Natural killer cell (primary cell): ENCODE measurements at regions not wholly inside any gene's neighbourhood (a gene's known extent, or its start where the extent isn't known, plus 50 kb on each side); places are given as distances from the start of the nearest gene placed in this dataset.
"Not testable (repeated sequence)": the region's sequence is repeated elsewhere in the genome, so short reads cannot be mapped to it uniquely, and the experiment has no call there.

Experiments
- ATAC-seq, 3 donors: fragments of 150-1000 bp in 2 of 3; fragments of 200-7000 bp in 1 of 3; cut with Tn5 transposase; 1 replicate in 1 of 3; 2 replicates in 2 of 3; pipeline ENCODE4 v1.10.0; 2021; ENCODE audit warnings: mild to moderate bottlenecking in 2 of 3, moderate library complexity in 2 of 3
- DNase-seq, 2 donors: peaks; one replicate each; pipeline versions ENCODE4 v3.0.0 to v3.0.0-alpha.2; 2013 to 2021; ENCODE audit warnings: mixed read lengths in 1 of 2
- H3K27ac ChIP-seq: one replicate; pipeline ENCODE4 v1.5.1; 2013; ENCODE audit warnings: mild to moderate bottlenecking, low read length
- H3K27me3 ChIP-seq: one replicate; pipeline ENCODE4 v1.6.1; 2013; ENCODE audit warnings: low read length; ENCODE audit not compliant: control insufficient read depth, insufficient read depth
- H3K36me3 ChIP-seq: one replicate; pipeline ENCODE4 v1.6.1; 2013; ENCODE audit warnings: low read length; ENCODE audit not compliant: control insufficient read depth, insufficient read depth
- H3K4me1 ChIP-seq: one replicate; pipeline ENCODE4 v1.6.1; 2013; ENCODE audit warnings: low read length; ENCODE audit not compliant: control insufficient read depth, insufficient read depth
- H3K4me3 ChIP-seq: one replicate; pipeline ENCODE4 v1.5.1; 2013; ENCODE audit warnings: low read length
- H3K9me3 ChIP-seq: one replicate; pipeline ENCODE4 v1.6.1; 2013; ENCODE audit warnings: low read length; ENCODE audit not compliant: control insufficient read depth, insufficient read depth
- H3K27ac Mint-ChIP-seq, 2 donors: one replicate each; pipeline ENCODE4 v1.8.0; 2022; ENCODE audit warnings: mild to moderate bottlenecking in 2 of 2, mixed read lengths in 2 of 2, moderate library complexity in 1 of 2
- H3K27me3 Mint-ChIP-seq, 2 donors: one replicate each; pipeline ENCODE4 v1.8.0; 2022; ENCODE audit warnings: low read depth in 2 of 2, mixed read lengths in 2 of 2
- H3K36me3 Mint-ChIP-seq: one replicate; pipeline ENCODE4 v1.8.0; 2022; ENCODE audit warnings: mixed read lengths
- H3K4me1 Mint-ChIP-seq, 2 donors: one replicate each; pipeline ENCODE4 v1.8.0; 2022; ENCODE audit warnings: mixed read lengths in 2 of 2
- H3K4me3 Mint-ChIP-seq: one replicate; pipeline ENCODE4 v1.8.0; 2022; ENCODE audit warnings: mild to moderate bottlenecking, moderate library complexity, mixed read lengths
- H3K9me3 Mint-ChIP-seq, 2 donors: one replicate each; pipeline ENCODE4 v1.8.0; 2022; ENCODE audit warnings: mixed read lengths in 2 of 2
- CTCF ChIP-seq: fragments of 200-600 bp; IDR thresholded peaks from one replicate; pipeline ENCODE4 v1.8.0; 2022; ENCODE audit warnings: antibody characterized with exemption
- WGBS: methylation state at CpG from one replicate; pipeline ENCODE4 v1.1.7; 2013; ENCODE audit warnings: missing lambda C conversion rate; ENCODE audit not compliant: insufficient coverage; 5-methylcytosine and 5-hydroxymethylcytosine counted together
- intact Hi-C: fragments of 100-400 bp; cut with micrococcal nuclease; formaldehyde crosslinking; loops from one replicate; pipeline ENCODE4 v1.14.2; 2022

DNA sequence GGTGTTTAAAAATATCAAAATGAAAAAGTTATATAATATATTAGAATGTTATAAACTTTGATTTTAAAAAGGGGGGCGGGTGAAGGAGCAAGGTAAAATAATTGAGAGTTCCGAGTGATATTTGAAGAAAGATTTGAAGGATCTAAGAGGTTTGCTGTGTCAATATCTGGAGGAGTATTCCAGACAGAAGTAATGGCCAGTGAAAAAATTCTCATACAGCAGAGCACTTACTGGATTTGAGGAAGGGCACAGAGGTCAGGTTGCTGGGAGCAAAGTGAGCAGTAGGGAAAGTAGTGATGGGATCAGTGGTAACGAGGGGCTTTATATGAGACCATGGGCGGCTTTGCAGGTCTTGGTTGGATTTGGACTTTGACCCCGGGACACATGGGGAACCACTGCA is 531.5 kb downstream of the ADCYAP1 start:
- no peak for ATAC-seq
- no peak for TF ChIP-seq CTCF
- WGBS, result 93% methylated on average over 5 of the region's 5 CpGs
- Histone ChIP-seq H3K4me3 (no peak overlapping the region), H3K36me3 (no peaks in the 10 kb centered on the region), H3K27me3 (no peaks in the 10 kb centered on the region), H3K27ac (no peak overlapping the region), H3K4me1 (no peaks in the 10 kb centered on the region), H3K9me3 (no peaks in the 10 kb centered on the region)
- intact Hi-C loops, result no loop called here
- no peaks in the 10 kb centered on the region for H3K36me3 Mint-ChIP-seq
- H3K4me3 Mint-ChIP-seq, result no peak overlapping the region
- peaks cover 5 to 6% of the 10 kb centered on the region in 2 donors for H3K9me3 Mint-ChIP-seq
- H3K4me1 Mint-ChIP-seq, result no peaks in the 10 kb centered on the region
- no peak overlapping the region for H3K27ac Mint-ChIP-seq
- H3K27me3 Mint-ChIP-seq, result no peaks in the 10 kb centered on the region
- no peak for DNase-seq

- H3K4me1 ChIP-seq, result no peaks in the 10 kb centered on the region
- no peaks in the 10 kb centered on the region for H3K36me3 Mint-ChIP-seq
- intact Hi-C loops, result no loop called here
- no peak overlapping the region for H3K4me3 Mint-ChIP-seq
- no peak for TF ChIP-seq CTCF
- H3K4me1 Mint-ChIP-seq, result no peaks in the 10 kb centered on the region
- no peaks in the 10 kb centered on the region for H3K36me3 ChIP-seq
- H3K4me3 ChIP-seq, result no peak overlapping the region
- H3K27ac ChIP-seq, result no peak overlapping the region
- H3K9me3 Mint-ChIP-seq, result peaks cover 6 to 12% of the 10 kb centered on the region in 2 donors
- WGBS, result 83% methylated on average over 8 of the region's 8 CpGs
- ATAC-seq (no peak), DNase-seq (no peak)
- H3K27ac Mint-ChIP-seq, result no peak overlapping the region
- H3K27me3 ChIP-seq, result no peaks in the 10 kb centered on the region
- no peaks in the 10 kb centered on the region for H3K27me3 Mint-ChIP-seq
- H3K9me3 ChIP-seq, result no peaks in the 10 kb centered on the region
Observed at GRCh38 chr18:1438458-1438910, 533.8 kb downstream of the ADCYAP1 start.

DNA sequence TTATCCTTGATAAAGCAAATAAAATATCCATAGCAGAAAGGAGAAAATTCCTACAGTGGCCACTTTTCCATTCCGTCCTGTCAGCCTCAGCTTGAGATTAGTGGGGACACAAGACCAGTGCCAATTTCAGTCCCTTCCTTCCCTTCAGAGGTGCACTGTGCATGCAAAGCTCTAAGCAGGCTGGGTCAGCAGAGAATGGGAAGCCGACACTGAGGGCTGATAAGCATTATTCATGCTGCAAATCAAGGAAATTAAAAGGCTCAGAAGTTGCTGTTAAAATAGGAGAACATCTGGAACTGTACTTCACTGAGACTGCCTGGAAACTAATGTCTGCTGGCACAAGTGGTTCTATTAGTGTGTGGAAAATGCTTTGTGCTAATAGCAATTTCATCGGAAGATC is 534.3 kb downstream of the ADCYAP1 start:
- TF ChIP-seq CTCF, result no peak
- no peak overlapping the region for H3K4me3 ChIP-seq
- intact Hi-C loops, result no loop called here
- no peaks in the 10 kb centered on the region for H3K36me3 Mint-ChIP-seq
- no peaks in the 10 kb centered on the region for H3K4me1 Mint-ChIP-seq
- H3K27me3 Mint-ChIP-seq, result no peaks in the 10 kb centered on the region
- ATAC-seq, result no peak
- peaks cover 6 to 12% of the 10 kb centered on the region in 2 donors for H3K9me3 Mint-ChIP-seq
- no peaks in the 10 kb centered on the region for H3K36me3 ChIP-seq
- no peak for DNase-seq
- 65% methylated on average over 2 of the region's 3 CpGs for WGBS
- no peaks in the 10 kb centered on the region for H3K9me3 ChIP-seq
- H3K27ac ChIP-seq, result no peak overlapping the region
- H3K27me3 ChIP-seq, result no peaks in the 10 kb centered on the region
- H3K4me3 Mint-ChIP-seq, result no peak overlapping the region
- H3K4me1 ChIP-seq, result no peaks in the 10 kb centered on the region
- H3K27ac Mint-ChIP-seq, result no peak overlapping the region

DNA sequence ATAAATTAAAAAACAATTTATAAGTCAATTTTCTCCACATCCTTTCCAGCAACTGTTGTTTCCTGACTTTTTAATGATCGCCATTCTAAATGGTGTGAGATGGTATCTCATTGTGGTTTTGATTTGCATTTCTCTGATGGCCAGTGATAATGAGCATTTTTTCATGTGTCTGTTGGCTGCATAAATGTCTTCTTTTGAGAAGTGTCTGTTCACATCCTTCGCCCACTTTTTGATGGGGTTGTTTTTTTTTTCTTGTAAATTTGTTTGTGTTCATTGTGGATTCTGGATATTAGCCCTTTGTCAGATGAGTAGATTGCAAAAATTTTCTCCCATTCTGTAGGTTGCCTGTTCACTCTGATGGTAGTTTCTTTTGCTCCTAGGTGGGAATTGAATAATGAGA is 539.4 kb downstream of the ADCYAP1 start:
- not testable (repeated sequence) for H3K27ac Mint-ChIP-seq
- WGBS, result 100% methylated on average over 1 of the region's 2 CpGs

More for the DNA sequence above, 539.4 kb downstream of the ADCYAP1 start:
- H3K4me3 Mint-ChIP-seq, H3K4me1 Mint-ChIP-seq, H3K4me1 ChIP-seq, H3K36me3 Mint-ChIP-seq, intact Hi-C loops, H3K4me3 ChIP-seq, H3K27ac ChIP-seq, H3K27me3 ChIP-seq, H3K9me3 ChIP-seq, ATAC-seq, DNase-seq, H3K27me3 Mint-ChIP-seq, H3K36me3 ChIP-seq: not testable (repeated sequence)
- peaks cover 6 to 12% of the 10 kb centered on the region in 2 donors for H3K9me3 Mint-ChIP-seq
